IMR-90 (cell line): ENCODE measurements at regions not wholly inside any gene's neighbourhood (a gene's known extent, or its start where the extent isn't known, plus 50 kb on each side); places are given as distances from the start of the nearest gene placed in this dataset.

ENCODE experiments used
- ATAC-seq: fragments of 200-7000 bp; cut with Tn5 transposase; 2 replicates; pipeline ENCODE4 v1.9.1; 2020; ENCODE audit warnings: low read depth, mild to moderate bottlenecking, moderate library complexity
- BruUV-seq: library from RNA; stranded (reverse); fragments of 400-500 nt; replicated peaks from 2 replicates; lab custom pipeline; 2021; lab: Mats Ljungman, UMichigan
- CTCF ChIA-PET: fragments of 300-600 bp; formaldehyde crosslinking; extraction: SDS; loops from one replicate; lab custom pipeline; 2021; ENCODE audit warnings: antibody characterized with exemption; lab: Yijun Ruan, JAX
- POLR2A ChIA-PET: fragments of 300-600 bp; sonication (Branson Sonifier 250); formaldehyde crosslinking; loops from one replicate; lab custom pipeline; 2022; ENCODE audit warnings: antibody characterized with exemption; ENCODE audit not compliant: unreplicated experiment; lab: Charles Lee
- DNase-seq: peaks from one replicate; pipeline ENCODE4 v3.0.0; 2013
- H2AFZ ChIP-seq: replicated peaks from 2 replicates; pipeline ENCODE3; 2013; ENCODE audit warnings: low read length, mild to moderate bottlenecking; ENCODE audit not compliant: poor library complexity
- H2AK5ac ChIP-seq: 2 replicates; pipeline ENCODE4 v1.6.1; 2013; ENCODE audit warnings: low read depth, low read length, inconsistent platforms
- H2AK9ac ChIP-seq: replicated peaks from 2 replicates; pipeline ENCODE3; 2013; ENCODE audit warnings: mild to moderate bottlenecking, low read depth, low read length, moderate library complexity; ENCODE audit not compliant: poor library complexity
- H2BK120ac ChIP-seq: 2 replicates; pipeline ENCODE4 v1.6.1; 2013; ENCODE audit warnings: low read depth, low read length, inconsistent platforms
- H2BK15ac ChIP-seq: 3 replicates; pipeline ENCODE4 v1.6.1; 2013; ENCODE audit warnings: low read depth, low read length, inconsistent platforms
- H2BK20ac ChIP-seq: 2 replicates; pipeline ENCODE4 v1.6.1; 2013; ENCODE audit warnings: low read depth, mild to moderate bottlenecking, inconsistent platforms, low read length, moderate library complexity
- H2BK5ac ChIP-seq: 2 replicates; pipeline ENCODE4 v1.6.1; 2013; ENCODE audit warnings: mild to moderate bottlenecking, low read depth, low read length, inconsistent platforms; ENCODE audit not compliant: poor library complexity, severe bottlenecking
- H3K14ac ChIP-seq: replicated peaks from 2 replicates; pipeline ENCODE4 v1.6.1; 2013; ENCODE audit warnings: low read depth, low read length, inconsistent platforms
- H3K18ac ChIP-seq: 2 replicates; pipeline ENCODE4 v1.6.1; 2013; ENCODE audit warnings: low read depth, low read length, control low read depth
- H3K23ac ChIP-seq: 2 replicates; pipeline ENCODE4 v1.6.1; 2013; ENCODE audit warnings: low read depth, low read length, inconsistent platforms
- H3K27ac ChIP-seq: 2 replicates; pipeline ENCODE4 v1.5.1; 2013; ENCODE audit warnings: mild to moderate bottlenecking, control low read depth, low read length; ENCODE audit not compliant: insufficient read depth
- H3K27me3 ChIP-seq: 2 replicates; pipeline ENCODE4 v1.6.1; 2013; ENCODE audit warnings: low read length; ENCODE audit not compliant: control insufficient read depth, insufficient read depth
- H3K36me3 ChIP-seq: 2 replicates; pipeline ENCODE4 v1.6.1; 2013; ENCODE audit warnings: low read length, mixed read lengths; ENCODE audit not compliant: control insufficient read depth, insufficient read depth
- H3K4ac ChIP-seq: 2 replicates; pipeline ENCODE4 v1.6.1; 2013; ENCODE audit warnings: low read depth, low read length, inconsistent platforms
- H3K4me1 ChIP-seq: 2 replicates; pipeline ENCODE4 v1.6.1; 2013; ENCODE audit warnings: low read length, mixed read lengths; ENCODE audit not compliant: control insufficient read depth, insufficient read depth
- H3K4me2 ChIP-seq: 2 replicates; pipeline ENCODE4 v1.6.1; 2013; ENCODE audit warnings: low read depth, mild to moderate bottlenecking, control low read depth, low read length, moderate library complexity
- H3K4me3 ChIP-seq: 2 replicates; pipeline ENCODE4 v1.5.1; 2013; ENCODE audit warnings: low read depth, mild to moderate bottlenecking, control low read depth, low read length, moderate library complexity; ENCODE audit not compliant: insufficient read depth
- H3K56ac ChIP-seq: 2 replicates; pipeline ENCODE4 v1.6.1; 2013; ENCODE audit warnings: low read length, inconsistent platforms; ENCODE audit not compliant: insufficient read depth; ENCODE audit errors: extremely low read depth
- H3K79me1 ChIP-seq, 2 experiments: 2 replicates each; pipeline ENCODE4 v1.6.1; 2013; ENCODE audit warnings: low read length in 2 of 2, inconsistent platforms in 1 of 2, low read depth in 1 of 2
- H3K9ac ChIP-seq: 2 replicates; pipeline ENCODE4 v1.6.1; 2013; ENCODE audit warnings: low read depth, low read length, control low read depth
- H3K9me1 ChIP-seq: 2 replicates; pipeline ENCODE4 v1.6.1; 2013; ENCODE audit warnings: low read length, inconsistent platforms; ENCODE audit not compliant: insufficient read depth
- H3K9me3 ChIP-seq: 2 replicates; pipeline ENCODE4 v1.6.1; 2013; ENCODE audit warnings: low read length; ENCODE audit not compliant: control insufficient read depth, insufficient read depth
- H4K20me1 ChIP-seq: 2 replicates; pipeline ENCODE4 v1.6.1; 2013; ENCODE audit warnings: low read length, inconsistent platforms; ENCODE audit not compliant: insufficient read depth
- H4K5ac ChIP-seq: 2 replicates; pipeline ENCODE4 v1.6.1; 2013; ENCODE audit warnings: mild to moderate bottlenecking, low read depth, low read length, control low read depth
- H4K8ac ChIP-seq, 2 experiments: 2 replicates each; pipeline ENCODE4 v1.6.1; 2013; ENCODE audit warnings: low read depth in 2 of 2, low read length in 2 of 2, control low read depth in 1 of 2, inconsistent platforms in 1 of 2
- H4K91ac ChIP-seq: 2 replicates; pipeline ENCODE4 v1.6.1; 2013; ENCODE audit warnings: low read depth, low read length, inconsistent platforms; ENCODE audit not compliant: insufficient read depth
- BHLHE40 ChIP-seq: fragments of 150-350 bp; IDR thresholded peaks from 2 replicates; pipeline ENCODE4 v1.6.1; 2016; ENCODE audit warnings: mild to moderate bottlenecking, low read depth, low read length
- CEBPB ChIP-seq: IDR thresholded peaks from 2 replicates; pipeline ENCODE4 v1.6.1; 2012; ENCODE audit warnings: low read depth, low read length, improper control_type of control experiment
- CHD1 ChIP-seq: IDR thresholded peaks from 2 replicates; pipeline ENCODE4 v1.6.1; 2012; ENCODE audit warnings: low read depth, low read length, improper control_type of control experiment
- CTCF ChIP-seq: conservative IDR thresholded peaks from 2 replicates; pipeline ENCODE4 v1.5.1; 2012; ENCODE audit warnings: mild to moderate bottlenecking, low read depth, low read length, improper control_type of control experiment
- FOS ChIP-seq: fragments of 150-350 bp; IDR thresholded peaks from 2 replicates; pipeline ENCODE4 v1.6.1; 2016; ENCODE audit warnings: low read depth, low read length
- MAFK ChIP-seq: IDR thresholded peaks from 2 replicates; pipeline ENCODE4 v1.6.1; 2012; ENCODE audit warnings: low read depth, low read length, improper control_type of control experiment
- MAZ ChIP-seq: IDR thresholded peaks from 2 replicates; pipeline ENCODE4 v1.6.1; 2012; ENCODE audit warnings: low read depth, mild to moderate bottlenecking, low read length, improper control_type of control experiment, moderate library complexity, borderline replicate concordance
- MXI1 ChIP-seq: IDR thresholded peaks from 2 replicates; pipeline ENCODE4 v1.6.1; 2012; ENCODE audit warnings: low read depth, mild to moderate bottlenecking, low read length, moderate library complexity, borderline replicate concordance
- NFE2L2 ChIP-seq: fragments of 150-350 bp; IDR thresholded peaks from 2 replicates; pipeline ENCODE4 v1.6.1; 2016; ENCODE audit warnings: low read depth, mild to moderate bottlenecking, low read length
- POLR2A ChIP-seq: IDR thresholded peaks from 2 replicates; pipeline ENCODE4 v1.6.1; 2012; ENCODE audit warnings: mild to moderate bottlenecking, low read depth, low read length
- RAD21 ChIP-seq: IDR thresholded peaks from 2 replicates; pipeline ENCODE4 v1.6.1; 2012; ENCODE audit warnings: low read length, improper control_type of control experiment
- RCOR1 ChIP-seq: IDR thresholded peaks from 2 replicates; pipeline ENCODE4 v1.6.1; 2012; ENCODE audit warnings: mild to moderate bottlenecking, low read length, improper control_type of control experiment; ENCODE audit not compliant: insufficient replicate concordance
- RFX5 ChIP-seq: IDR thresholded peaks from 2 replicates; pipeline ENCODE4 v1.8.0; 2012; ENCODE audit warnings: low read depth, mild to moderate bottlenecking, low read length, moderate library complexity
- WGBS, 2 experiments: methylation state at CpG; one replicate each; pipeline versions ENCODE4 v1.1.5 to v1.1.7; 2013; ENCODE audit warnings: missing lambda C conversion rate in 2 of 2; ENCODE audit not compliant: insufficient read length in 1 of 2; ENCODE audit errors: extremely low coverage in 2 of 2; 5-methylcytosine and 5-hydroxymethylcytosine counted together
- dilution Hi-C: fragments of 300-500 bp; cut with HindIII; formaldehyde crosslinking; loops from one replicate; pipeline ENCODE4 v1.14.3; 2018; ENCODE audit warnings: low sequenced_read_pairs; ENCODE audit not compliant: unreplicated experiment
- in situ Hi-C: fragments of 300-500 bp; cut with MboI; formaldehyde crosslinking; loops from 3 replicates; pipeline ENCODE4 v1.14.3; 2019; ENCODE audit warnings: low sequenced_read_pairs, inconsistent platforms, mixed read lengths
- intact Hi-C: fragments of 100-400 bp; cut with micrococcal nuclease; formaldehyde crosslinking; loops from 2 replicates; pipeline ENCODE4 v1.10.0; 2022
- TF ChIP-seq, protein P1 (sequence below): fragments of 150-350 bp; IDR thresholded peaks from 2 replicates; pipeline ENCODE4 v1.6.1; 2017; ENCODE audit warnings: mild to moderate bottlenecking, antibody characterized with exemption, low read length, low read depth
- TF ChIP-seq, protein P2 (sequence below): fragments of 150-350 bp; IDR thresholded peaks from 2 replicates; pipeline ENCODE4 v1.6.1; 2016; ENCODE audit warnings: low read depth, mild to moderate bottlenecking, low read length, moderate library complexity, borderline replicate concordance

DNA sequence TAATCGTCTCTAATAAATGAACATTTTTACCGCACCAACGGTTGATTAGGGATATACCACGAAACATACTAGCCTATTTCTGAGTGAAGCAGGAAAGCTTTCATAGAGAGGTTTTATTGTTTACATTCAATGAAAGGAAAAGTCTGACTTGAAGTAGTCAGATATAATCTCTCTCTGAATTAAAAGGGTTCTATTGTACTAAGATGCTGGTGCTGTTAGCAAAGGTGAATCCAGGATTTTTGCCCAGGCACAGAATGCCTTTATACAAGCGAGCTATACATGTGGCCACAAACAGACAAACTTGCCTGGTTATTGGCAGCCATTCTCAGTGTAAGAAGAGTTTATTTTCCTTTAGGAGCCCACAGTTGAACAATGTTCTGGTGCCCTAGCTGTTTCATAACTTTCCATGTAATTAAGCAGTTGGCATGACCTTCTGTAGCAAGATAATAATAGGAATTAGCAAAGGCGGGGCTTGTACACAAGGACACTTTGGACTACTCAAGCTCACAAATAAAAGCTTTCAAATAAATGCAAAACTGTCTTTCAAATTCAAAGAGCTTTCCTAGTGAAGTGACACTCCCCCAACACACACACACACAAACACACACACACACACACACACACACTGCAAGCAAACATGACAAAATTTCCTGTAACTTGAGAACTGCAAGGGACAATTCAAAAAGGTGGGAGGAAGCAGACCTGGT, 198.7 kb upstream of the MAP3K1 start:
- H3K4me1 ChIP-seq: peaks cover 12% of the 10 kb centered on the region
- H2BK15ac ChIP-seq: peak overlapping the region; percentile 34; the same call in 1 of the 3 replicates
- no peak for DNase-seq
- H2BK20ac ChIP-seq: peak overlapping the region; percentile 46
- peak overlapping the region; percentile 68 for H2BK120ac ChIP-seq
- no peak overlapping the region for H3K56ac ChIP-seq
- H4K20me1 ChIP-seq: no peaks in the 10 kb centered on the region
- H3K9me1 ChIP-seq: peaks cover 4% of the 10 kb centered on the region; the same call in 1 of the 2 replicates
- no peaks in the 10 kb centered on the region for H3K79me1 ChIP-seq
- intact Hi-C loops: no loop called here
- no peak overlapping the region for H3K4me2 ChIP-seq
- H4K91ac ChIP-seq: peak overlapping the region; percentile 14; the same call in 1 of the 2 replicates
- dilution Hi-C loops: no loop called here
- peak overlapping the region; percentile 94 for H3K18ac ChIP-seq
- BruUV-seq: no TSS peak
- no peak overlapping the region for H3K4me3 ChIP-seq
- CTCF ChIA-PET: interaction anchor here (0.7 to 1.3 kb wide), 2 partner anchors 9 to 346 kb away, joined by 3 to 4 read pairs; no protein-coding TSS in a partner anchor
- peak overlapping the region; percentile 33; the same call in 1 of the 2 replicates for H3K4ac ChIP-seq
- no peak overlapping the region for H3K23ac ChIP-seq
- no peak overlapping the region for H3K9ac ChIP-seq
- 0 out of 2 replicates have a peak overlapping the region, but pooled peaks have one; percentile 16 for H2AK5ac ChIP-seq
- H3K9me3 ChIP-seq: peaks cover 13% of the 10 kb centered on the region
- POLR2A ChIA-PET: interaction anchor here (0.7 kb wide), 1 partner anchor 110 kb away, joined by 3 read pairs; no protein-coding TSS in a partner anchor
- H4K8ac ChIP-seq: no peak overlapping the region; a peak in 1 of 4 replicates
- H2AFZ ChIP-seq: no peak overlapping the region
- no peaks in the 10 kb centered on the region for H3K27me3 ChIP-seq
- H3K27ac ChIP-seq: no peak overlapping the region
- no peaks in the 10 kb centered on the region for H3K36me3 ChIP-seq
- peak overlapping the region; percentile 90 for H4K5ac ChIP-seq
- in situ Hi-C loops: no loop called here
- no peak for ATAC-seq
- H2AK9ac ChIP-seq: no peak overlapping the region
- H3K14ac ChIP-seq: peak overlapping the region; percentile 38; the same call in 1 of the 2 replicates
- no CpG with 5 or more reads among the region's 6 CpGs for WGBS, 2 experiments
- H2BK5ac ChIP-seq: no peak overlapping the region
- TF ChIP-seq RAD21 (no peak), POLR2A (no peak), BHLHE40 (no peak), NFE2L2 (no peak), RFX5 (no peak), MXI1 (no peak), CTCF (no peak), MAZ (no peak), MAFK (no peak), FOS (no peak), CHD1 (no peak), CEBPB (no peak), RCOR1 (no peak)
- TF ChIP-seq, protein P1, sequence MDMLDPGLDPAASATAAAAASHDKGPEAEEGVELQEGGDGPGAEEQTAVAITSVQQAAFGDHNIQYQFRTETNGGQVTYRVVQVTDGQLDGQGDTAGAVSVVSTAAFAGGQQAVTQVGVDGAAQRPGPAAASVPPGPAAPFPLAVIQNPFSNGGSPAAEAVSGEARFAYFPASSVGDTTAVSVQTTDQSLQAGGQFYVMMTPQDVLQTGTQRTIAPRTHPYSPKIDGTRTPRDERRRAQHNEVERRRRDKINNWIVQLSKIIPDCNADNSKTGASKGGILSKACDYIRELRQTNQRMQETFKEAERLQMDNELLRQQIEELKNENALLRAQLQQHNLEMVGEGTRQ: no peak
- TF ChIP-seq, protein P2, sequence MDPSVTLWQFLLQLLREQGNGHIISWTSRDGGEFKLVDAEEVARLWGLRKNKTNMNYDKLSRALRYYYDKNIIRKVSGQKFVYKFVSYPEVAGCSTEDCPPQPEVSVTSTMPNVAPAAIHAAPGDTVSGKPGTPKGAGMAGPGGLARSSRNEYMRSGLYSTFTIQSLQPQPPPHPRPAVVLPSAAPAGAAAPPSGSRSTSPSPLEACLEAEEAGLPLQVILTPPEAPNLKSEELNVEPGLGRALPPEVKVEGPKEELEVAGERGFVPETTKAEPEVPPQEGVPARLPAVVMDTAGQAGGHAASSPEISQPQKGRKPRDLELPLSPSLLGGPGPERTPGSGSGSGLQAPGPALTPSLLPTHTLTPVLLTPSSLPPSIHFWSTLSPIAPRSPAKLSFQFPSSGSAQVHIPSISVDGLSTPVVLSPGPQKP: no peak
